ENCODE measurements at regions not wholly inside any gene's neighbourhood (a gene's known extent, or its start where the extent isn't known, plus 50 kb on each side); places are given as distances from the start of the nearest gene placed in this dataset.

GRCh38 chr15:36007699-36008098, 461.7 kb upstream of the DPH6 start:
- TF ChIP-seq ZNF121 (tag by site-specific recombination; IDR thresholded peaks at IDR 0.05) (no peak), PRDM6 (tag by site-specific recombination; IDR thresholded peaks at IDR 0.05) (no peak), CTCF (tag by site-specific recombination; IDR thresholded peaks at IDR 0.05) (no peak), ZNF239 (tag by site-specific recombination; IDR thresholded peaks at IDR 0.05) (no peak), ZNF529 (tag by site-specific recombination; IDR thresholded peaks at IDR 0.05; ENCODE audit: insufficient replicate concordance) (no peak), ZNF292 (tag by site-specific recombination; IDR thresholded peaks at IDR 0.05; ENCODE audit: borderline replicate concordance, low read depth) (no peak), ATF2 (tag by site-specific recombination; IDR thresholded peaks at IDR 0.05; ENCODE audit: low read depth) (no peak), ZBTB26 (tag by site-specific recombination; optimal IDR thresholded peaks at IDR 0.05) (no peak), RBAK (tag by site-specific recombination; IDR thresholded peaks at IDR 0.05) (no peak), ZNF223 (tag by site-specific recombination; IDR thresholded peaks at IDR 0.05) (no peak), ZFP3 (tag by site-specific recombination; IDR thresholded peaks at IDR 0.05; ENCODE audit: low read depth) (no peak), INSM2 (tag by site-specific recombination; IDR thresholded peaks at IDR 0.05) (no peak), ZNF639 (tag by site-specific recombination; IDR thresholded peaks at IDR 0.05) (no peak)

Measured in HEK293 (cell line).